Activated CD4-positive, alpha-beta T cell treated with anti-CD3 and anti-CD28 coated beads, Interleukin-2, amount 10 ng/mL, durations not matched to agents 7 days and 5 days (primary cell): ENCODE measurements at regions not wholly inside any gene's neighbourhood (a gene's known extent, or its start where the extent isn't known, plus 50 kb on each side); places are given as distances from the start of the nearest gene placed in this dataset.

Source experiments
- CTCF ChIA-PET: fragments of 350-600 bp; sonication (Branson Sonifier 250); formaldehyde crosslinking; loops from one replicate; lab custom pipeline; 2021; ENCODE audit warnings: antibody characterized with exemption; lab: Charles Lee
- POLR2A ChIA-PET: fragments of 350-600 bp; sonication (Branson Sonifier 250); formaldehyde crosslinking; loops from one replicate; lab custom pipeline; 2021; ENCODE audit warnings: antibody characterized with exemption; lab: Charles Lee
- DNase-seq: peaks from one replicate; pipeline ENCODE4 v3.0.0-alpha.2; 2020
- H3K27ac Mint-ChIP-seq: one replicate; pipeline ENCODE4 v1.8.0; 2021; ENCODE audit warnings: mild to moderate bottlenecking, moderate library complexity, mixed read lengths
- H3K27me3 Mint-ChIP-seq: one replicate; pipeline ENCODE4 v1.8.0; 2021; ENCODE audit warnings: mixed read lengths
- H3K36me3 Mint-ChIP-seq: one replicate; pipeline ENCODE4 v1.8.0; 2021; ENCODE audit warnings: low read depth, mixed read lengths
- H3K4me1 Mint-ChIP-seq: one replicate; pipeline ENCODE4 v1.8.0; 2021; ENCODE audit warnings: mixed read lengths
- H3K4me3 Mint-ChIP-seq: one replicate; pipeline ENCODE4 v1.8.0; 2021; ENCODE audit warnings: mild to moderate bottlenecking, moderate library complexity, mixed read lengths
- H3K9me3 Mint-ChIP-seq: one replicate; pipeline ENCODE4 v1.8.0; 2021; ENCODE audit warnings: mixed read lengths

GRCh38 chr11:62025487-62026105 is 58.2 kb upstream of the FTH1 start:
- Mint-ChIP-seq H3K27me3 (no peaks in the 10 kb centered on the region), H3K27ac (peak overlapping the region; percentile 99), H3K36me3 (peaks cover 9% of the 10 kb centered on the region), H3K4me3 (peak overlapping the region; percentile 58), H3K4me1 (peaks cover 21% of the 10 kb centered on the region), H3K9me3 (peaks cover 14% of the 10 kb centered on the region)
- ChIA-PET POLR2A (no interaction called here), CTCF (interaction anchor here (0.9 to 1.8 kb wide), 6 partner anchors 8 to 58 kb away, joined by 3 to 4 read pairs (median 3); no protein-coding TSS in a partner anchor)
- DNase-seq, result peak; percentile 89

- ChIA-PET POLR2A (interaction anchor here (0.7 kb wide), 1 partner anchor 49 kb away, joined by 4 read pairs; no protein-coding TSS in a partner anchor), CTCF (interaction anchor here (0.9 to 1.8 kb wide), 7 partner anchors 9 to 57 kb away, joined by 3 to 4 read pairs (median 3); no protein-coding TSS in a partner anchor)
- no peaks in the 10 kb centered on the region for H3K27me3 Mint-ChIP-seq
- peak overlapping the region; percentile 99 for H3K27ac Mint-ChIP-seq
- peaks cover 21% of the 10 kb centered on the region for H3K4me1 Mint-ChIP-seq
- H3K36me3 Mint-ChIP-seq, result peaks cover 9% of the 10 kb centered on the region
- H3K4me3 Mint-ChIP-seq, result peak overlapping the region; percentile 58
- peaks cover 14% of the 10 kb centered on the region for H3K9me3 Mint-ChIP-seq
- DNase-seq, result no peak
These were observed 57.6 kb upstream of the FTH1 start for GRCh38 chr11:62024936-62025486.

GRCh38 chr11:62022211-62022610 is 54.8 kb upstream of the FTH1 start:
- Mint-ChIP-seq H3K27me3 (no peaks in the 10 kb centered on the region), H3K9me3 (peaks cover 14% of the 10 kb centered on the region), H3K4me3 (no peak overlapping the region), H3K27ac (no peak overlapping the region), H3K4me1 (peaks cover 21% of the 10 kb centered on the region), H3K36me3 (peaks cover 9% of the 10 kb centered on the region)
- POLR2A ChIA-PET, result no interaction called here
- no peak for DNase-seq
- CTCF ChIA-PET, result interaction anchor here (1.5 kb wide), 1 partner anchor 10 kb away, joined by 4 read pairs; no protein-coding TSS in a partner anchor

GRCh38 chr11:62020661-62021060 is 53.2 kb upstream of the FTH1 start:
- Mint-ChIP-seq H3K27me3 (no peaks in the 10 kb centered on the region), H3K27ac (no peak overlapping the region), H3K4me3 (no peak overlapping the region), H3K36me3 (peaks cover 7% of the 10 kb centered on the region), H3K4me1 (peaks cover 13% of the 10 kb centered on the region), H3K9me3 (peaks cover 11% of the 10 kb centered on the region)
- DNase-seq, result no peak
- CTCF ChIA-PET, result interaction anchor here (0.6 to 1.2 kb wide), 4 partner anchors 9 to 42 kb away, joined by 3 read pairs; no protein-coding TSS in a partner anchor
- POLR2A ChIA-PET, result no interaction called here

- Mint-ChIP-seq H3K4me3 (no peak overlapping the region), H3K27ac (no peak overlapping the region), H3K9me3 (peaks cover 11% of the 10 kb centered on the region), H3K36me3 (peaks cover 7% of the 10 kb centered on the region), H3K27me3 (no peaks in the 10 kb centered on the region), H3K4me1 (peaks cover 4% of the 10 kb centered on the region)
- ChIA-PET POLR2A (no interaction called here), CTCF (interaction anchor here (0.6 to 0.8 kb wide), 2 partner anchors 11 to 85 kb away, joined by 3 to 5 read pairs; no protein-coding TSS in a partner anchor)
- DNase-seq, result no peak
These were observed 51.7 kb upstream of the FTH1 start for GRCh38 chr11:62018981-62019664.

- POLR2A ChIA-PET, result no interaction called here
These were observed 50.6 kb upstream of the FTH1 start for GRCh38 chr11:62017878-62018655.

More at GRCh38 chr11:62017878-62018655, 50.6 kb upstream of the FTH1 start:
- no peak for DNase-seq
- no peak overlapping the region for H3K4me3 Mint-ChIP-seq
- no peak overlapping the region for H3K27ac Mint-ChIP-seq
- no peaks in the 10 kb centered on the region for H3K27me3 Mint-ChIP-seq
- H3K9me3 Mint-ChIP-seq, result peaks cover 11% of the 10 kb centered on the region
- peaks cover 7% of the 10 kb centered on the region for H3K36me3 Mint-ChIP-seq
- CTCF ChIA-PET, result interaction anchor here (0.6 kb wide), 1 partner anchor 84 kb away, joined by 5 read pairs; no protein-coding TSS in a partner anchor
- peaks cover 4% of the 10 kb centered on the region for H3K4me1 Mint-ChIP-seq
